ENCODE measurements at regions not wholly inside any gene's neighbourhood (a gene's known extent, or its start where the extent isn't known, plus 50 kb on each side); places are given as distances from the start of the nearest gene placed in this dataset.

GRCh38 chr6:14393910-14394309 is 276.3 kb downstream of the CD83 start:
- Histone ChIP-seq H4K20me1 (ENCODE audit: control insufficient read depth, insufficient read depth) (no peaks in the 10 kb centered on the region), H3K4me1 (ENCODE audit: control insufficient read depth, insufficient read depth, low read length) (no peaks in the 10 kb centered on the region), H3K79me2 (ENCODE audit: control insufficient read depth, insufficient read depth, low read length) (no peaks in the 10 kb centered on the region), H3K36me3 (ENCODE audit: control insufficient read depth in 2 of 2, insufficient read depth in 2 of 2, low read length in 1 of 2) (no peaks in the 10 kb centered on the region), H3K9me3 (replicated peaks; ENCODE audit: control insufficient read depth, insufficient read depth, low read length) (no peaks in the 10 kb centered on the region), H2AFZ (ENCODE audit: control insufficient read depth, low read depth, low read length) (no peak overlapping the region), H3K9ac (ENCODE audit: control insufficient read depth, insufficient read depth, low read length) (no peak overlapping the region), H3K4me3 (no peak overlapping the region), H3K27ac (ENCODE audit: control insufficient read depth, insufficient read depth) (no peak overlapping the region), H3K4me2 (ENCODE audit: control insufficient read depth, insufficient read depth) (no peak overlapping the region), H3K27me3 (replicated peaks in 1 of 2; ENCODE audit: control insufficient read depth in 2 of 2, insufficient read depth in 2 of 2, low read length in 1 of 2) (peaks cover 0 to 2% of the 10 kb centered on the region in 2 experiments; a peak in 1 of 4 replicates)
- intact Hi-C loops (cut with micrococcal nuclease; ENCODE audit: unreplicated experiment): no loop called here
- 59% methylated on average over 4 of the region's 4 CpGs for WGBS (ENCODE audit: insufficient coverage, insufficient replicate concordance, low lambda C conversion rate, missing lambda C conversion rate)
- BruUV-seq (replicated peaks): no TSS peak
- in situ Hi-C loops (cut with MboI): no loop called here
- SMC1A ChIA-PET (ENCODE audit: uncharacterized antibody, unreplicated experiment): interaction anchor here (0.6 to 1.6 kb wide), 4 partner anchors 9 to 307 kb away, joined by 3 to 5 read pairs (median 4); no protein-coding TSS in a partner anchor
- CTCF ChIA-PET: interaction anchor here (0.6 kb wide), 2 partner anchors 18 to 485 kb away, joined by 3 read pairs; no protein-coding TSS in a partner anchor
- TF ChIP-seq TCF7 (IDR thresholded peaks at IDR 0.05; ENCODE audit: borderline replicate concordance) (no peak), ATF3 (IDR thresholded peaks at IDR 0.05; ENCODE audit: borderline replicate concordance, extremely low read depth, low read depth, low read length) (no peak)
- POLR2A ChIA-PET: no interaction called here
- no peak for DNase-seq (ENCODE audit: low read depth, low spot score)
- ATAC-seq: no peak
- FAIRE-seq: no peak
- RAD21 ChIA-PET (ENCODE audit: unreplicated experiment): no interaction called here

- RAD21 ChIA-PET (ENCODE audit: unreplicated experiment): no interaction called here
- no TSS peak for BruUV-seq (replicated peaks)
- no peaks in the 10 kb centered on the region for H4K20me1 ChIP-seq (ENCODE audit: control insufficient read depth, insufficient read depth)
- TF ChIP-seq SPI1 (IDR thresholded peaks at IDR 0.05; ENCODE audit: borderline replicate concordance, insufficient read depth, low read depth, low read length) (peak; percentile 60; the same call in 1 of the 2 replicates), ZNF622 (IDR thresholded peaks at IDR 0.05) (no peak), ZNF24 (IDR thresholded peaks at IDR 0.05) (peak; percentile 66; the same call in 1 of the 2 replicates)
- DNase-seq (ENCODE audit: low read depth, low spot score): no peak
- H3K4me2 ChIP-seq (ENCODE audit: control insufficient read depth, insufficient read depth): no peak overlapping the region
- peaks cover 0 to 2% of the 10 kb centered on the region in 2 experiments; a peak in 1 of 4 replicates for H3K27me3 ChIP-seq (replicated peaks in 1 of 2; ENCODE audit: control insufficient read depth in 2 of 2, insufficient read depth in 2 of 2, low read length in 1 of 2)
- no peak overlapping the region for H3K27ac ChIP-seq (ENCODE audit: control insufficient read depth, insufficient read depth)
- no peak for FAIRE-seq
- intact Hi-C loops (cut with micrococcal nuclease; ENCODE audit: unreplicated experiment) (no loop called here), in situ Hi-C loops (cut with MboI) (no loop called here)
- H3K9ac ChIP-seq (ENCODE audit: control insufficient read depth, insufficient read depth, low read length): no peak overlapping the region
- POLR2A ChIA-PET: no interaction called here
- ATAC-seq: no peak
- H2AFZ ChIP-seq (ENCODE audit: control insufficient read depth, low read depth, low read length): no peak overlapping the region
- H3K4me1 ChIP-seq (ENCODE audit: control insufficient read depth, insufficient read depth, low read length): no peaks in the 10 kb centered on the region
- no peaks in the 10 kb centered on the region for H3K36me3 ChIP-seq (ENCODE audit: control insufficient read depth in 2 of 2, insufficient read depth in 2 of 2, low read length in 1 of 2)
- H3K9me3 ChIP-seq (replicated peaks; ENCODE audit: control insufficient read depth, insufficient read depth, low read length): no peaks in the 10 kb centered on the region
- SMC1A ChIA-PET (ENCODE audit: uncharacterized antibody, unreplicated experiment): interaction anchor here (0.6 to 1.1 kb wide), 2 partner anchors 11 to 22 kb away, joined by 3 read pairs; no protein-coding TSS in a partner anchor
- no peaks in the 10 kb centered on the region for H3K79me2 ChIP-seq (ENCODE audit: control insufficient read depth, insufficient read depth, low read length)
- 56% methylated on average over 4 of the region's 4 CpGs for WGBS (ENCODE audit: insufficient coverage, insufficient replicate concordance, low lambda C conversion rate, missing lambda C conversion rate)
- no peak overlapping the region for H3K4me3 ChIP-seq
- CTCF ChIA-PET: interaction anchor here (2.1 kb wide), 1 partner anchor 315 kb away, joined by 7 read pairs; no protein-coding TSS in a partner anchor
Measured at GRCh38 chr6:14396392-14396791, 278.8 kb downstream of the CD83 start.

Measured in GM12878 (cell line).